OCI-LY1 (cell line): ENCODE measurements at regions not wholly inside any gene's neighbourhood (a gene's known extent, or its start where the extent isn't known, plus 50 kb on each side); places are given as distances from the start of the nearest gene placed in this dataset.

Experiments used
- H2AFZ ChIP-seq: fragments of 200-600 bp; sonication (generic), shearing (Covaris generic); 2 replicates; pipeline ENCODE4 v1.6.0; 2014; ENCODE audit warnings: antibody characterized with exemption, mild to moderate bottlenecking, low read length
- H3F3A ChIP-seq: fragments of 200-600 bp; sonication (generic), shearing (Covaris generic); 2 replicates; pipeline ENCODE4 v1.6.0; 2014; ENCODE audit warnings: mild to moderate bottlenecking, antibody characterized with exemption, low read length, moderate library complexity; ENCODE audit not compliant: insufficient read depth
- H3K27ac ChIP-seq: fragments of 200-600 bp; sonication (generic); 2 replicates; pipeline ENCODE4 v1.5.1; 2014; ENCODE audit warnings: low read length, mixed run types, mild to moderate bottlenecking, low read depth; ENCODE audit not compliant: poor library complexity, severe bottlenecking
- H3K27me3 ChIP-seq: fragments of 200-600 bp; sonication (generic); 2 replicates; pipeline ENCODE4 v1.6.0; 2014; ENCODE audit warnings: antibody characterized with exemption, mild to moderate bottlenecking, low read length, moderate library complexity; ENCODE audit not compliant: insufficient read depth
- H3K36me3 ChIP-seq: fragments of 200-600 bp; sonication (generic); 2 replicates; pipeline ENCODE4 v1.6.1; 2014; ENCODE audit warnings: mild to moderate bottlenecking, antibody characterized with exemption, low read length, moderate library complexity, mixed read lengths; ENCODE audit not compliant: insufficient read depth
- H3K4me1 ChIP-seq: fragments of 200-600 bp; sonication (generic); 2 replicates; pipeline ENCODE4 v1.5.1; 2014; ENCODE audit warnings: mild to moderate bottlenecking, low read length, moderate library complexity; ENCODE audit not compliant: insufficient read depth, severe bottlenecking
- H3K4me2 ChIP-seq: fragments of 200-600 bp; sonication (generic), shearing (Covaris generic); 2 replicates; pipeline ENCODE4 v1.6.1; 2014; ENCODE audit warnings: low read length
- H3K4me3 ChIP-seq: fragments of 200-600 bp; sonication (generic); 2 replicates; pipeline ENCODE4 v1.5.1; 2014; ENCODE audit warnings: low read length, low read depth, mild to moderate bottlenecking, mixed read lengths; ENCODE audit not compliant: poor library complexity, severe bottlenecking
- H3K79me2 ChIP-seq: fragments of 200-600 bp; shearing (Covaris generic); 2 replicates; pipeline ENCODE4 v1.6.1; 2016; ENCODE audit warnings: mixed run types, low read length, mixed read lengths; ENCODE audit not compliant: insufficient read depth
- H3K9ac ChIP-seq: fragments of 200-600 bp; sonication (generic), shearing (Covaris generic); 2 replicates; pipeline ENCODE4 v1.6.1; 2014; ENCODE audit warnings: mild to moderate bottlenecking, low read length, mixed read lengths
- H3K9me2 ChIP-seq: fragments of 200-600 bp; sonication (generic), shearing (Covaris generic); 2 replicates; pipeline ENCODE4 v1.6.1; 2014; ENCODE audit warnings: low read depth, mild to moderate bottlenecking, low read length, mixed read lengths
- H3K9me3 ChIP-seq: fragments of 200-600 bp; shearing (Covaris generic); 2 replicates; pipeline ENCODE4 v1.6.1; 2014; ENCODE audit warnings: low read length, mixed read lengths
- H4K20me1 ChIP-seq: fragments of 200-600 bp; sonication (generic), shearing (Covaris generic); 2 replicates; pipeline ENCODE4 v1.6.0; 2016; ENCODE audit warnings: mild to moderate bottlenecking, low read length; ENCODE audit not compliant: insufficient read depth
- CTCF ChIP-seq: fragments of 200-600 bp; sonication (generic), shearing (Covaris generic); IDR thresholded peaks from 2 replicates; pipeline ENCODE4 v1.5.1; 2017; ENCODE audit warnings: mild to moderate bottlenecking, antibody characterized with exemption, low read length, moderate library complexity, mixed read lengths
- EZH2 ChIP-seq: fragments of 200-600 bp; sonication (generic), shearing (Covaris generic); IDR thresholded peaks from 2 replicates; pipeline ENCODE4 v1.8.0; 2017; ENCODE audit warnings: borderline replicate concordance, mixed run types, mild to moderate bottlenecking, antibody characterized with exemption, low read length, moderate library complexity, mixed read lengths

DNA sequence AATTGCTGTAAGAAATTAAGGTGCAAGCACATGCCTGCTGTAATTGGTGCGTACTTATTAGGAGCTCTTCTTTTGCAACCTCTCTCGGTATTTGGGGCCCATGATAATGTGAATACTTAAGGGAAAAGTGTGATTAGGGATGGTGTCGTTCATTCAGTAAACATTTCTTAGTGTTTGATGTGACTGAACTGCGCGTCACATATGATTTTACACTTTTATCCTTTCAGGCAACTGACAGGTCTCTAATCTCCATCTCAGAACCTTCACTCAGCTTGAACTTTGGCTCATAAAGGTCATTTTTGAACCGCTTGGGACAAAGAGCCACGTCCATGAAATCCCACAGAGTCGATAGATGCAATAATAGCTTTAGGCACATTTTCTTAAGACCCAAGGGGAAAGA is 612.1 kb upstream of the PITX2 start:
- H3K4me3 ChIP-seq: no peak overlapping the region
- no peak overlapping the region for H3K9ac ChIP-seq
- no peak overlapping the region for H2AFZ ChIP-seq
- H3K36me3 ChIP-seq: no peaks in the 10 kb centered on the region
- no peaks in the 10 kb centered on the region for H4K20me1 ChIP-seq
- H3F3A ChIP-seq: no peaks in the 10 kb centered on the region
- no peaks in the 10 kb centered on the region for H3K27me3 ChIP-seq
- no peaks in the 10 kb centered on the region for H3K9me3 ChIP-seq
- H3K27ac ChIP-seq: no peak overlapping the region
- H3K4me1 ChIP-seq: no peaks in the 10 kb centered on the region
- H3K79me2 ChIP-seq: no peaks in the 10 kb centered on the region
- H3K9me2 ChIP-seq: no peaks in the 10 kb centered on the region
- TF ChIP-seq EZH2 (no peak), CTCF (no peak)
- no peak overlapping the region for H3K4me2 ChIP-seq

DNA sequence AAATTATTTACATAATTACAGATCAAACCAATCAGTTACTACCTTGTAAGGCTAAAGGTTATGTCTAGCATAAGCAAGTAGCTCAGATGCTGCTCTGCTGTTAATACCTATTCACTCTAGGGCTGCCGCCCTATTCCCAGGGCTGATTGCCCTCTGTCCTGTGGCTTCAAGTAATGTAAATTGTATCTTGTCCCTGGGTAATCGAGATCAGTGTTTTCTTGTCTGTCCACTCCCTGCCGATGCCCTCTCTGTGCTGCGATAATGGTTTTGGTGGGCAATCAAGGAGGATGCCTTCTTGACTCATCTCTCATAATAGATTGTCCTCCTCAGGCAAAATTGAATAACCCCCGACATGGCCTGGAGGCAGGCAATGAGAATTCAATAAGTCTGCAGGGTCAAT is 641.0 kb upstream of the PITX2 start:
- Histone ChIP-seq H3K4me3 (no peak overlapping the region), H3K36me3 (no peaks in the 10 kb centered on the region), H3K9me2 (no peaks in the 10 kb centered on the region), H3F3A (no peaks in the 10 kb centered on the region), H3K27ac (no peak overlapping the region), H2AFZ (no peak overlapping the region), H3K27me3 (no peaks in the 10 kb centered on the region), H3K9me3 (no peaks in the 10 kb centered on the region), H3K9ac (no peak overlapping the region), H4K20me1 (no peaks in the 10 kb centered on the region), H3K4me2 (no peak overlapping the region), H3K79me2 (no peaks in the 10 kb centered on the region), H3K4me1 (no peaks in the 10 kb centered on the region)
- TF ChIP-seq EZH2 (no peak), CTCF (no peak)

- Histone ChIP-seq H3K9me3 (no peaks in the 10 kb centered on the region), H3K4me1 (no peaks in the 10 kb centered on the region), H3K4me2 (no peak overlapping the region), H3K9ac (no peak overlapping the region), H3K79me2 (no peaks in the 10 kb centered on the region), H3K27me3 (no peaks in the 10 kb centered on the region), H3K9me2 (no peaks in the 10 kb centered on the region), H3K4me3 (no peak overlapping the region), H3F3A (no peaks in the 10 kb centered on the region), H4K20me1 (no peaks in the 10 kb centered on the region), H3K36me3 (no peaks in the 10 kb centered on the region), H3K27ac (no peak overlapping the region), H2AFZ (no peak overlapping the region)
- TF ChIP-seq CTCF (no peak), EZH2 (no peak)
Observed at GRCh38 chr4:111266937-111267336, 644.1 kb upstream of the PITX2 start.
